Mesodermal cell (in vitro differentiated cells): ENCODE measurements at regions not wholly inside any gene's neighbourhood (a gene's known extent, or its start where the extent isn't known, plus 50 kb on each side); places are given as distances from the start of the nearest gene placed in this dataset.
"Not testable (repeated sequence)": the region's sequence is repeated elsewhere in the genome, so short reads cannot be mapped to it uniquely, and the experiment has no call there.

Experiments used
- H3K27ac ChIP-seq: 2 replicates; pipeline ENCODE4 v1.7.0; 2013; ENCODE audit warnings: mild to moderate bottlenecking, low read depth, low read length, moderate library complexity; ENCODE audit not compliant: severe bottlenecking
- H3K36me3 ChIP-seq: 2 replicates; pipeline ENCODE4 v1.7.1; 2013; ENCODE audit warnings: mild to moderate bottlenecking, low read length, moderate library complexity; ENCODE audit not compliant: control insufficient read depth, insufficient read depth
- H3K4me1 ChIP-seq: one replicate; pipeline ENCODE4 v1.7.1; 2013; ENCODE audit warnings: mild to moderate bottlenecking, low read length; ENCODE audit not compliant: insufficient read depth, control insufficient read depth, poor library complexity, severe bottlenecking
- H3K4me3 ChIP-seq: 2 replicates; pipeline ENCODE4 v1.7.0; 2013; ENCODE audit warnings: low read length, control low read depth, mild to moderate bottlenecking; ENCODE audit not compliant: insufficient read depth, poor library complexity, severe bottlenecking; ENCODE audit errors: extremely low read depth
- H3K9me3 ChIP-seq: 2 replicates; pipeline ENCODE4 v1.7.1; 2013; ENCODE audit warnings: mild to moderate bottlenecking, low read length, moderate library complexity; ENCODE audit not compliant: control insufficient read depth
- WGBS, 2 experiments: methylation state at CpG; one replicate each; pipeline ENCODE4 v1.1.5; 2013; ENCODE audit warnings: missing lambda C conversion rate in 2 of 2; ENCODE audit not compliant: insufficient coverage in 2 of 2; 5-methylcytosine and 5-hydroxymethylcytosine counted together

GRCh38 chr5:51802551-51803184 lies 419.4 kb downstream of the ISL1 start:
- Histone ChIP-seq H3K36me3 (no peaks in the 10 kb centered on the region), H3K4me3 (no peak overlapping the region), H3K9me3 (no peaks in the 10 kb centered on the region), H3K27ac (no peak overlapping the region), H3K4me1 (peaks cover 3% of the 10 kb centered on the region)
- WGBS, 2 experiments = no CpG with 5 or more reads among the region's 3 CpGs

GRCh38 chr5:51806677-51807076 lies 423.4 kb downstream of the ISL1 start:
- 75 to 81% methylated on average over 1 of the region's 2 CpGs for WGBS, 2 experiments
- no peak overlapping the region for H3K4me3 ChIP-seq
- no peaks in the 10 kb centered on the region for H3K36me3 ChIP-seq
- no peaks in the 10 kb centered on the region for H3K9me3 ChIP-seq
- H3K4me1 ChIP-seq = peaks cover 4% of the 10 kb centered on the region
- H3K27ac ChIP-seq = no peak overlapping the region

GRCh38 chr5:51810592-51810991 lies 427.3 kb downstream of the ISL1 start:
- Histone ChIP-seq H3K4me3 (no peak overlapping the region), H3K4me1 (peaks cover 5% of the 10 kb centered on the region), H3K9me3 (no peaks in the 10 kb centered on the region), H3K36me3 (no peaks in the 10 kb centered on the region), H3K27ac (no peak overlapping the region)
- 40% methylated on average over 2 of the region's 3 CpGs; no CpG with 5 or more reads in 1 of the 2 experiments for WGBS, 2 experiments

- Histone ChIP-seq H3K9me3 (no peaks in the 10 kb centered on the region), H3K36me3 (no peaks in the 10 kb centered on the region), H3K4me3 (no peak overlapping the region), H3K27ac (peak overlapping the region; percentile 68), H3K4me1 (peaks cover 5% of the 10 kb centered on the region)
- 91 to 100% methylated on average over 1 of the region's 4 CpGs for WGBS, 2 experiments
These were observed 428.7 kb downstream of the ISL1 start for GRCh38 chr5:51811883-51812471.

- WGBS, 2 experiments = 100% methylated on average over 3 of the region's 3 CpGs; no CpG with 5 or more reads in 1 of the 2 experiments
- H3K36me3 ChIP-seq, H3K9me3 ChIP-seq, H3K4me3 ChIP-seq, H3K27ac ChIP-seq, H3K4me1 ChIP-seq: not testable (repeated sequence)
These were observed 431.6 kb downstream of the ISL1 start for GRCh38 chr5:51814817-51815216.

- Histone ChIP-seq H3K27ac (no peak overlapping the region), H3K4me3 (no peak overlapping the region), H3K9me3 (no peaks in the 10 kb centered on the region), H3K36me3 (no peaks in the 10 kb centered on the region), H3K4me1 (peaks cover 5% of the 10 kb centered on the region)
- WGBS, 2 experiments = 85 to 100% methylated on average over 1 to 2 of the region's 2 CpGs
These were observed 433.2 kb downstream of the ISL1 start for GRCh38 chr5:51816427-51816826.

- no peaks in the 10 kb centered on the region for H3K36me3 ChIP-seq
- no peak overlapping the region for H3K27ac ChIP-seq
- no peaks in the 10 kb centered on the region for H3K9me3 ChIP-seq
- H3K4me1 ChIP-seq = no peaks in the 10 kb centered on the region
- WGBS, 2 experiments = no CpG with 5 or more reads among the region's 3 CpGs
- H3K4me3 ChIP-seq = no peak overlapping the region
These were observed 438.4 kb downstream of the ISL1 start for GRCh38 chr5:51821697-51822096.

- H3K4me1 ChIP-seq = no peaks in the 10 kb centered on the region
- no peaks in the 10 kb centered on the region for H3K36me3 ChIP-seq
- no peaks in the 10 kb centered on the region for H3K9me3 ChIP-seq
- no peak overlapping the region for H3K27ac ChIP-seq
- WGBS, 2 experiments = 80 to 94% methylated on average over 1 to 2 of the region's 2 CpGs
- H3K4me3 ChIP-seq = no peak overlapping the region
These were observed 446.0 kb downstream of the ISL1 start for GRCh38 chr5:51829230-51829629.

GRCh38 chr5:51829691-51830090 lies 446.4 kb downstream of the ISL1 start:
- Histone ChIP-seq H3K36me3 (no peaks in the 10 kb centered on the region), H3K9me3 (no peaks in the 10 kb centered on the region), H3K4me1 (no peaks in the 10 kb centered on the region), H3K4me3 (no peak overlapping the region), H3K27ac (no peak overlapping the region)

- 100% methylated on average over 1 of the region's 5 CpGs for WGBS, 2 experiments
- no peaks in the 10 kb centered on the region for H3K4me1 ChIP-seq
- no peak overlapping the region for H3K4me3 ChIP-seq
- no peaks in the 10 kb centered on the region for H3K9me3 ChIP-seq
- H3K36me3 ChIP-seq = no peaks in the 10 kb centered on the region
- no peak overlapping the region for H3K27ac ChIP-seq
These were observed 449.8 kb downstream of the ISL1 start for GRCh38 chr5:51832934-51833470.

GRCh38 chr5:51838459-51838858 lies 455.2 kb downstream of the ISL1 start:
- no peaks in the 10 kb centered on the region for H3K36me3 ChIP-seq
- no peaks in the 10 kb centered on the region for H3K9me3 ChIP-seq
- H3K4me1 ChIP-seq = no peaks in the 10 kb centered on the region
- WGBS, 2 experiments = no CpG with 5 or more reads among the region's 2 CpGs
- no peak overlapping the region for H3K4me3 ChIP-seq
- H3K27ac ChIP-seq = no peak overlapping the region
